GM19452 (cell line): ENCODE measurements at regions not wholly inside any gene's neighbourhood (a gene's known extent, or its start where the extent isn't known, plus 50 kb on each side); places are given as distances from the start of the nearest gene placed in this dataset.

Experiments
- ATAC-seq: cut with Tn5 transposase; IDR thresholded peaks from one replicate; pipeline ENCODE4 v1.9.1; 2021; ENCODE audit not compliant: unreplicated experiment

DNA sequence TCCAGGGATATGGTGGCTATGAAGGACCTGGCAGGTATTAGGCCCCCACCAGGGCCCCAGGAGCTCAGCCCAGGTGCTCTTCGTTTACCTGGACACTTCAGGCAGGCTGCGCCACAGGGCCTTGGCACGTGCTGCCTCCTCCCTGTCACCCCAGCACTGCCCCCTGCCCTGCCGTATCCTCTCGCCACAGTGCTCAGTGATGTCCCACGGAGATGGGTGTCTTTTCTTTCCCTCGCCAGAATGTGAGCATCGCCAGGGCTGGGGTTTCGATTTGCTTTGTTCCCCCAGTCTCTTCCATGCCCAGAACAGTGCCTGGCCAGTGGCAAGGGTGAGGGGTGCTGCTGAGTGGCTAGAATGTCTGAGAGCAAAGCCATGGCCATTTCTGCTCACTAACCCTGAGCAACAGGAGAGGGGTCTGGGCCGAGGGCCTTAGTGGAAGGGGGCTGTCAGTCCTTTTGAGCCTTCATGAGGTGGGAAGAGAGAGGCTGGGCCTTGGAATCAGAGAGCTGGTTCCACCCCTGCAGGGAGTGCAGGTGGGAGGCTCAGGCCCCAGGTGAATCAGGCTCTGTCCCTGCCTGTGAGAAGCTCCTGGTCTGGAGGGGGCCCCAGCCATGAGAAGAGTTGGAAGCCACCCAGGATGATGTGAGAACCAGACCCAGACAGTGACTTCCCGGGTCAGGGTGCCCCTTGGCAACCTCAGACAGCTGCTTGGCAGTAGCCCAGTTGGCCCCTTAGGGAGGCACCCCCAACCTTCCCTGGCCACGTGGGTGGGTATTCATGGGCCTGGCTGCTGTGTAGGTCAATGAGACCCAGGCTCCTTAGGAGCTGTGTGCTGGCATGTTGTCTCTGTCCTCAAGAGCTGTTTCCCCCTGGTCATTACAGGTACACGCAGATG is 129.9 kb upstream of the HS6ST1 start:
- no peak for ATAC-seq

DNA sequence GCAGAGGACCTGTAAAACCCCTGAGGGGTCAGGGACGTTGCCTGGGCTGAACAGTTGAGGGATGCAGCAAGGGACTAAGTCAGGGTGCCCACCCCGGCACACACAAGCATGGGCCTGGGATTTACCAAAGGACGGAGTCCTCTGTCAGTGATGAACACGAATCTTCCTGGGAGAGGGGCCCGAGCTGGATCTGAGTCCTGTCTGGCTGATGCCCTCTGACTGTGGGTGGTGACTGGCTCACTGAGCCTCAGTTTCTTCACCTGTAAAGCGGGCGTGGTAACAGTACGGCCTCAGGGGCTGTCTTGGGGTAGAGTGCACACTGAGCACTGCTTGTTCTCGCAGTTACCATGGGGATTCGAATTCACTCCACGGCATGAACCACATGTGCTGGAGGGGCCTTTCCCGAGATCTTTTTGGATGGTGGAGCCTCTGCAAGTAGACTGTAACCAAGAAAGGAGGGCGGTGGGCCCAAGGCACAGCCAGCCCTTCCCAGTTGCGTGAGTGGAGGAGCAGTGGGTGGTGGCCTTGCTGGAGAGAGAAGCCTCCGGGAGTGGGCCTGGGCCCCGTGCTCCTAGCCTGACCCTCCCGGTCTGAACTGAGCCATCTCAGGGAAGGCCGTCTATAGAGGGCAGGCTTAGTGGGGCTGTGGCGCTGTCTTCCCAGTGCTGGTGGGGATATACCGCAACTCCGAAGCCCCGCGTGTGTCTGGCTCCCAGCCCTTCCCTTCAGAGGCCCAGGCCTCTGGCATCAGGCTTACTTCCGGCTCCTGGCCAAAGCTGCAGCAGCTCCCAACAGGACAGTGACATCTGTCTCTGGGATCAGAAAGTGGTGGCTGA is 130.8 kb upstream of the HS6ST1 start:
- ATAC-seq: no peak

DNA sequence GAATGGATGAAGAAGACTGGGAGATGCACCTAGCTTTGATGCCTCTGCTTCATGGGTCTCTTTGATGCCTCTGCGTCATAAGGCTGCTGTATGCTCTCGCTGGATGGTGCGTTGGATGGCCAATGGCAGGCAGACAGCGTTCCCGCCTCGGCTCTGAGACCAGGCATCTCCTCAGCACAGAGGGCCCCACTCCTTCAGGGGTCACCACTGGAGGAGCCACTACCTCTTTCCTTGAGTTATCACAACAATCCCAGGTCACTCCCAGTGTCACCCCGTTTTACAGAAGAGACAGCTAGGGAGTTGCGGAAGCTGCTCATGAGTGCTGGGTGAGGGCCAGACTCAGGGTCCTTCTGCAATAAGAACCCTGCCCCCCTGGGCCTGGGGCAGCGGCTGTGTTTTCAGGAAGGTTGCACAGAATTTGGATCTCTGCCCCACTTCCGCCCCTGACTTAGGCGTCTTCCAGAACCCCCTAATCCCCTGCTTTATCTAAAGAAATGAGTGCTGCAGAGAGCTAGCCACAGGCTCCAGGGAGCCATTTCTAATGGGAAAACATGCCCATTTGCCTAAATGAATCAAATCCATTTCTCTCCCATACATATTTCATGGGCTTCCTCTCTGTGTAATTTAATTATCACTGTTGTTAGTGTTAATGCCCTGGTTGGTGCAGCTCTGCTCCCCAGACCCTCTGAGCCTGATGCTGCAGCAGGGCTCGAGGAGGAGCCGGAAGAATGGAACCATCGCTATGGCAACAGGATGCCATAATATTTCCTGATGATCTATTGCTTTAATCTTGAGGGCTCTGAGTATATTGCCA is 131.8 kb upstream of the HS6ST1 start:
- ATAC-seq: no peak

DNA sequence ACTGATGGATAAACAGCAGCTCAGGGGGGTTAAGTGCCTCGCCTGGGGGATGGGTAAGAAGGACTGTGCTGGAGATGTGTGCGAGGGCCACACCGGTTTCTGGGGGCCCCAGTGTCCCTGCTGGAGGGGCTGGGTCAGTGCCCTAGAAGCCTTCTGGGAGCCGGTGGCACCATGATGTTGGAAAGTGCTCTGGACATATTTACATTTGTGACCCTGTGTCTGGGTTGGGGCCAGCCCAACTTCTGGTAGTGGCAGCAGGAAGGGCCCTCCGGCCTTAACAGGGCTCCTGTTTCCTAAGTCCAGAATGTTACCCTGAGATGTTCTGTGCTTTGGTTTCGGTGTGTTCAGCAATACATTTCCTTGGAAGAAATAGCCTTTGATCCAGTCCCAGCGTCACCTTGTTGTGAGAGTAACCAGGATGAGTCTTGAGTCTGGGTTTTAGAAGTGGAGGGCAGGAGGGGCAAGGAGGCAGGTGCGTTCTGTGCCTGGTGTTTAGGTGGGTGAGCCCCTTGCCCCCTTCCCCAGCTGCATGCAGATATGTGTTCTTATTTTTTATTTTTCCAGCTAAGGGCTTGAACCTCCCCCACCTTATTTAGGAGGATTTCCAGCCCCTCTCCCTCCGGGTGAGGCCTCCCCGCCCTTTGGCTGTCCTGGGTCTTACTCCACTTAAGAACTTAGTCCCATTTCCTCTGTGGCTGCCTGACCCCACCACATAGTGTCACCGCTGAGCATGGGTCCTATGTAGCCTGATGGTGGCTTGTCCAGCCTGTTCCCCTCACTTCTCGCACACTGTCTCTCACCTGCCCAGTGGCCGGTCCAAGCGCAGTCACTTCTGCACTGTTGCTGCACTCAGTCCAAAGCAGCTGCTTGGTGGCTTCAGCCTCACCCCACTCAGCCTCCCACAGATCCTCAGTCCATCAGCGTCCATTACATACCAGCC is 132.7 kb upstream of the HS6ST1 start:
- ATAC-seq: no peak

DNA sequence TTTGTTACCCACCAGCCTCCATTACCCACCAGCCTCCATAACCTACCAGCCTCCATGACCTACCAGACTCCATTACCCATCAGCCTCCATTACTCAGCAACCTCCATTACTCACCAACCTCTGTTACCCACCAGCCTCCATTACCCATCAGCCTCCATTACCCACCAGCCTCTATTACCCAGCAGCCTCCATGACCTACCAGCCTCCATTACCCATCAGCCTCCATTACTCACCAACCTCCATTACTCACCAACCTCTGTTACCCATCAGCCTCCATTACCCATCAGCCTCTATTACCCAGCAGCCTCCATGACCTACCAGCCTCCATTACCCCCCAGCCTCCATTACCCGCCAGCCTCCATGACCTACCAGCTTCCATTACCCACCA is 133.3 kb upstream of the HS6ST1 start:
- no peak for ATAC-seq

DNA sequence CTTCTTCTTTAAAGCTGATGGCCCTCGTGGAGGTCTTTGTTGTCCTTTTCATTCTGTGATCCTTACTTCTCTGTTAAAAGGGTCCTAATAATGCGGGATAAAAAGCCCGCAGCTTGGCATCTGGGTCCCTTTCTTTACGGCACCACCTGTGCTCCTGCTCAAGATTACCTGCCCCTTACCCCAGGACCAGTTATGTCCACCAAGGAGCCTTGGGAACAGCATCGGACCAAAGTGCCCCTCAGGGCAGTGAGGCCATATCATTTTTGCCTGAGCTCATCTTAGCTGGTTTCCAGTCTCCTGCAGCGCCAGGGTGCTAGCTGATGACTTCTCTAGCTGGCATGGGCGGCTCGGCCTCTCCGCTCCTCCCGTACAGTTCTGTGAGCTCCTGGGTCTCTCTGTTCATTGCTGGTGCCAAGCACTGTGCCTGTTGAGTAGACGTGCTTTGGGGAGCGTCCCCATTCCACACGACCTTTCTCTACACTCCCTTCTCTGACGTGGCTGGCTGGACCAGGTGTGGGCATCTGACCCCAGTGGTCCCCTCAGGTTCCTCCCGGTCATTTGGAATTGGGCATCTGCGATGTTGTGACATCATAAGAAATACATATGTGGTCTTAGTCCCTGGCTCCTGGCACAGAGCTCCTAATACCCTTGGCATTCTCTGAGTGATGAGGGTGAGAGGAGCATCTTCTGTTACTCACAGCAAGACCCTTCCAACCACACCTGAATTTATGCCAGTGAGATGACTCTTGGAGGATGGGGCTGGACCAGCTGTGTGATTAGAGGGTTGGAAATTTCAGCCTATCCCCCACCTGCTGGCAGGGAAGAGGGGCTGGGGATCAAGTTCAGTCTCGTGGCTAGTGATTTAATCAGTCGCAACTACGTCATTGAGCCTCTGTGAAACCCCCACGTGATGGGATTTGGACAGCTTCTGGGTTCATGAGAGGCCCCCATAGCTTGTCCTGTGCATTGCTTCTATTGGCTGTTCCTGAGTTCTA is 134.2 kb upstream of the HS6ST1 start:
- ATAC-seq: no peak

DNA sequence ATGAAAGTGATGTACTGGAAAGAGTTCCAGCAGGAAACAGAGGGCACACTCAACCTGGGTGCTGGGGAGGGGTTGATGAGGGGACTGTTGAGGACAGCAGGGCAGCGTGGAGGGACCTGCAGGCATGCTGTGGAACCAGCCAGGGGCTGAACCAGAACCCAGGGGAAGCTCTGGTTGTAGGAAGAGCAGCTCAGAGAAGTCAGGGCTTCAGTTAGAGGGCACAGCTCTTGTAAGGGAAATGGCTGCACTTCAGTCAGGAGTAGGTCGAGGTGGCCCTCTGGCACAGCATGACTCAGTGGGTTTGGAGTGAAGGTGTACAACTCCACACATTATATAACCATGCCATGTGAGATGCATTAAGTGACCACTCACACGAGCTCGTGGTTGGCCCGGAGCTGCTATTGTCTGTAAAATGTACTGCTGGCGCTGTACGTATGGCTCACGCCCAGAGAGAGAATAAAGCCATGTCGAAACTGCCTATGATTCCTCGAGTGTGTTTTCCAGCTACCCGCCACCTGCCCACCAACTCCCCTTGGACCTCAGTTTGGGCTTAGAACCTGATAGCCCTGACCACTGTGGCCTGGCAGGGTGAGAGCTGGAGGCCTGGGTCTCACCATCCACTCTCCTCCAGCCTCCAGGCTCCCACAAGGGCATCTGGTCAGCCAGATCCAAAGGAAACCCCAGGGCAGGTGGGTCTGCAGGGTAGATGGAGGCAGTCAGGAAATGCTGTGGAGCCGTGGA is 136.5 kb upstream of the HS6ST1 start:
- ATAC-seq: no peak

DNA sequence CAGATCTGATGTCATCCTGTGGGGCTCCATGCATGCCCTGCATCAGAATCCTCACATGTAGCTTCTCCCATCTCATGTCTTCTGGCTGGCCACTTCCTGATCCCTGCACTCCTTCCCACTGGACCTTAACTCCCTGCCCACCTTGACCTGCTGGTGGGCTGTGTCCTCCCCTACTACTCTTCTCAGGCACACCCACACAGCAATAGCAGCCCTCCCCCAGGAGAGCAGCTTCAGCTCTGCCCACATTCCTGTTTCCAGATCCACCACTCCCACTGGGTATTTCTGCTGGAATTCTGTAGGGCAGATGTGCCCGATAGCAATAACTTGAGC is 137.0 kb upstream of the HS6ST1 start:
- no peak for ATAC-seq

DNA sequence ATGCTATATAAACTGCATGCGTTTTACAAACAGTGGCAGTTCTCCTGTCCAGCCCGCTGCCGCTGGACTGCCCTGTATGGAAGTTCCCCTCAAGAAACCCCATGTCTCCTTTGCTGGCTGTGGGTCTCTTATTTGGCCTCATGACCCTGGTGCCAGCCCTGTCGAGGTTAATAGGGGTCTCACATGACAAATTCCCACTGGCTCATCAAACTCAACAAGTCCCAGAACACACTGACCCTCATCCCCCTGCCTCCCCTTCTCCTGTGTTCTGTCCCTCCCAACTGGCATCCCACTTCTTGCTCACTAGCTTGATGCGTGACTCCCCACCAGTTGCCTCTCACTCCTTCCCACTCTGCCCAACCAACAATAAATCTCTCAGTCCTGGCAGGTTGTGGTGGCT is 137.6 kb upstream of the HS6ST1 start:
- no peak for ATAC-seq

DNA sequence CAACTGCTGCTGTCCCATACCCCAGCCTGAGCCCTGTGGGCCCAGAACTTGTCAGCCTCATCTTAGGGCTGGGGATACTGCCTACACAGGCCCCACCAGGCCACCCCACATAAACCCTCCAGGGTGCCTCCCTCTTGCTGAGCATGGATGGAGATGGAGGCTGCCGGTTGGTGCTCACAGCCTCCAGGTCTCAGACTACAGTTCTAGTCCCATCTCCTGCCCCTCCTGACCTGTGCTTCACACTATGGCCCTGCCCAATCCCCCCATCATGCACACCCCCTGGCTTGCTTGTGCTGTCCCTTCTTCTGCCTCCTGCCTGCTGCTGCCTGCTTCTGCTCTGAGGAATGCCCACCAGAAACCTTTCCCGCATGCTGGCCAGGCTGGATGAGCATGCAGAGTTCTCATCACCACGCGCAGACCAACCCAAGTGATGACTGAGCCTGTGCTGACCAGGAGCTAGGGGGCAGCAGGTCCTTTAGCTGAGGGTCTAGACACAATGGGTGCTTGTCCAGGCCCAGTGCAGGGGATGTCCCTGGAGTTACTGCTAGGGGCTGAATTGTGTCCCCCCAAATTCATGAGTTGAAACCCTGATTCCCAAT is 138.4 kb upstream of the HS6ST1 start:
- no peak for ATAC-seq

DNA sequence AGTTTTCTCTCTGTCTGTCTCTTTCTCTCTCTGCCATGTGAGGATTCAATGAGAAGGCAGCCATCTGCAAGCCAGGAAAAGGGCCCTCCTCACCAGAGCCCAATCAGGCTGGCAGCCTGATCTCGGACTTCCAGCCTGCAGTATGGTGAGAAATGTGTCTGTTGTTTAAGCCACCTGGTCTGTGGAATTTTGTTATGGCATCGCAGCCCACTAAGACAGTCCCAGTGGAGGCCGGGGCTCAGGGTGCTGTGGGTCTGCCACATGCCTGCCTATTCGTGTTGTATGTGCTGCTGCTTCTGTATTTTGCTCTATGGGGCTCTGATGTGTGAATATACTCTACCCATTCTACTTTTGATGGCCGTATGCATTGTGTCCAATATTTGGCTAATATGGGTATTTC is 139.0 kb upstream of the HS6ST1 start:
- ATAC-seq: no peak

DNA sequence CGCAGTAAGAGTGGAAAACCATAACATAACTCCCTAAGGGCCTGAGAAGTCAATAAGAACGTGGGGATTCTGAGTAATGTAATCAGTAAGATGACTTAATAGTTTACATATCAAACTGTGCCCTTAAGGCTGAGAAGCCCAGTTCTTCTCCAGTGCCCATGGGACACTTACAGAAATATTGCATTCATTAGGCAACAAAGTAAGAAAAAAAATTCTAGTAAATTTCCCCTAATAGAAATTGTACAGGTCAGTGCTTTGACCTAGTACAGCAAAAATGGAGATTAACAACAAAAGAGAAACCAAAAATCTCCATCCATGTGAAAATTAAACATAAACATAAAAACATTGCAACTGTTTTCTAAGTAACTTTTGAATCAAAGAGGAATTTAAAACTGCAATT is 139.8 kb upstream of the HS6ST1 start:
- no peak for ATAC-seq

DNA sequence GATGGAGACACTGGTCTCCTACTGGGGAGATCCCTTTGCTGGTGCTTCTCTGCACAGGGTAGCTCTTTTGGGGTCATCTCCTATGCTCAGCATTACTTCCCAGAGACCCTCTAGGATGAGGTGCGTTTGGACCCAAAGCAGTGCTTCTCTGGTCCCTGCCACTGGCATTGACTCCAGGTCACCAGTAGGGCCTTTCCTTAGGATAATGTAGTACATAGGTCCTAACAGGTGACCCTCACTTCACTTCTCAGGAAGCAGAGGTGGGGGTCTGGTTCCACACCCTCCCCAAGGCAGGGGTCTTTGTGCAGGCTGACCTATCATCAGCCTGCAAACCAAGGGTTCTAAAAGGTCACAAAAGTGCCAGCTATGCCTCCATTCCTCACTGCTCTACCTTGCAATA is 145.8 kb upstream of the HS6ST1 start:
- no peak for ATAC-seq

DNA sequence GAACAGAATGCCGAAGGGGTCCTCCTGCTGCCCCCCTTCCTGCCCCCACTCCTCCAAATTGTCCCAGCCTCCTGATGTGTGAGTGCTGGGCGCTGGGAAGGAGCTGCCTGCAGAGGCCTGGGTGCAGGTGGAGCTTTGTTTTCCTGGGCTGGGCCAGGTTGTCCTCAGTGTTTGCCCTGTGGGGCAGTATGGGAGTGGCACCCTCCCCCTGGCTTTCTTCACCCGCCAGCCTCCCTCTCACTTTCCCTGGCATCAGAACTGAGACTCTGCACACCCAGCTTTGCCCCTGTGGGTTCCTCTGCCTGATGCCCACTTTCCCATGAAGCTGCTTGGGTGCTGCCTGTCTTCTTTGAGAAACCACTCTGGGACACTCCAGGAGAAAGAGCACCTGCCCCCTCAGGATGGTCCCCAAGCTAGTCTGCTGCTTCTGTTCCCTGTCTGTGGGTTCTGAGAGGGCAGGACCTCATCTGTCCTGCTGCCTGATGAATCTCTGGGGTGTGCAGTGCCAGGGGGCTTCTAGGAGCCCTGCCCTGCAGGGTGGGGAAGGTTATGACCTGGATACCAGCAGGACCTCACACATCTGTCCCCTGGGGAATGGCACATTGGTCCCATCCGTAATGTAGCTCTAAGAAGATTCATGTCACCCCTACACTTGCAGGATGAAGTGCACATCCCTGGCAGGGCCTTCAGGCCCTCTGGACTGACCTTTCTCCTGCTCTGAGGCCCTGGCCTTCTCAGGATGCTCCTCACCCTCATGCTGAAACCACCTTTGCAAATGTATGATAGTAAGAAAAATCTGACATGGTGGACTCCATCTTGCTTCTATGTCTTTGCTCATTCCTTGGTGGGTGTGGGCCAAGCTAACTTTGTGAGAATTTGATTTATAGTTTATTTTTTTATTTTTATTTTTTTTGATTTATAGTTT is 146.8 kb upstream of the HS6ST1 start:
- no peak for ATAC-seq

DNA sequence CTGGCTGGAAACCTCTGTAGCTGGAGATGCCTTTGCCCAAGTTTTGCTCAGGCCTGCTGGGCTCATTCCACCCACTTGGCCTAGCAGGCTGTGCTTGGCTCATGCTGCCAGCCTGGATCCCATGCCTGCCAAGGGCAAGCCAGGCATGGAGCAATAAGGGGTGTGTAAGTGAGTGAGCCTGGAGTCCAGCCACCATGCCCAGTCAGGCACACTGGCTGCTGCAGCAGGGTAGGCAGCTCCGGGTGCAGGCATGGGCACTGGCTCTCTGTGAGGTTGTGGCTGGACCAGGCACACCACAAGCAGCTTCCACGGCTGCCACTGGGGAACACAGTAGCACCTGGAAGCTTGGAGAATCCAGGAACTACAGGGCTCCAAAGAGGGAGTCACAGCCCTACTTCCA is 147.7 kb upstream of the HS6ST1 start:
- no peak for ATAC-seq

DNA sequence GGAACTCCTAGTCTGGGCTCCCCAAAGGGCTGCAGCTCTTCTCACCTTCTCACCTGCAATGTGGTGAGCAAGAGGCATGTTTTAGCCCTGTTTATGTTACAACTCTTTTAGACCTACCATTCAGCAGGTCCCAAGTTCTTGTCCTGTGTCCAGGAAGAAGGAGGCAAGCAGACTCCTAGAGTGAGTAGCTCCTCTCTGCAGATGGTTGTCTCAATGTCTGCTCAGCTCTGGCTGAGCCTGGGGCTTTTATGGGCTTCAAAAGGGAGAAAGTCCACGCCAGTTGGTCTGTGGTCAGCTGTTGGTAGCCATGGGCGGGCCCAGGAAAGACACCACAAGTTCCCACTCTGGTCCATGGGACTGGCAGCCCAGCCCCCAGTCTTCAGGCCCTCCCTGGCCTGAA is 148.1 kb upstream of the HS6ST1 start:
- no peak for ATAC-seq

DNA sequence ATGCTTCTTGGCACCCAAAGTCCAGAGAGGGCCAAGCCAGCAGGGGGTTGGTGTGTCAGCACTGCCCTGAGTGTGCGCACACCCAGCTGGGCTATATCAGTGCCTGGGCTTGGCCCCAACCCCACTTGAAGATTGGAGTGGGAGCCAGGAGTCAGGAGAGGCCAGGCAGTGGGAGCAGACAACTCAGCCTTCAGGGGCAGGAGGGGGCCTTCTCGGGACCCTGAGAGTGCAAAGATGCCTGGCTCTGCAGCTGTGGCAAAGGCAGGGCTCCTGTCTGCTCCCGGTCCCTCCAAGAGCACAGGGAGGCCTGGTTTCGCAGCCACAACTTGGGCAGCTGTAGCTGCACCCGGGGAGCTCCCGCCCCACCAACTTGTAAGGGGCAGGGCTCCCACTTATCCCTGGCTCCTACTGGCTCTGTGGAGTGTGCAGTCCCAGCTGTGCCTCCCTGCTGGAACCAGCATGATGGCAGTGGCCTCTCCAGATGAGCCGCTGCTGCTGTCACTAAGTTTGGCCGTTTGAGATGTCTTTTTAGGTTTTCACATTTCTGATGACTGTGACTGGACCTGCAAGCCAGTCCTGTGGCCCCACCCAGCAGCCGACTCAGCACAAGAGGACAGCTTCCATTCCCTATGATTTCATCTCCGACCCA is 148.8 kb upstream of the HS6ST1 start:
- ATAC-seq: no peak
